ENCODE measurements at regions not wholly inside any gene's neighbourhood (a gene's known extent, or its start where the extent isn't known, plus 50 kb on each side); places are given as distances from the start of the nearest gene placed in this dataset.
A peak's percentile ranks its signal among the peaks of the same experiment; 100 is the strongest.

DNA sequence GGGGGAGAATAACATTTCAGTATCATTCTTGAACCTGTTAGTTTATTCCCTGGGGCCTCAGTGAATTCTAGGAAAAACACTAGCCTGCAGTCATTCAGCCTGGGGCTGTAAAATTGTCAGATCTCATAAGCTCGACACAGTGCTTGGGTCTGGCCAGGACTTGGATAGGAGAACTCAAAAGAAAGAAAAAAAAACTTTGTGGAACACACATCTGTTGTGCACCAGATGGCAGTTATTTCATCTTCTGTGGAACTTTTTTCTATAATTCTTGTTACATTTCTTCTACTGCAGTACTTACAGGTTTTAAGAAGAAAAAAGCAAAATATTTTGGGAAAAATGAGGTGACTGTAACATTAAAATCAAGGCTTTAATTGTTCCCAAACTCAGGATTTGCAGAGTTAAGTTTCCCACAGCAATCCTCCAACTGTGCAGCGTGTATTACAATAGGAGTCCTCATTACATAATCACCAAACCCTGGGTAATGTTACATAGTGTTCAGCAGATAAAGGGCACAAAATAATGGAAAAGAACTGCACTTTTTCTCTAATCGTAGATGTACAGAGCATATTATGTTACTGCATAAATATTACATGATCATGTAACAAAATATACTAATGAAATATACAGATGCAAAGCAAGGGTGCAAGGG is 531.1 kb upstream of the CITED2 start:
- Histone ChIP-seq H3K9me3 (ENCODE audit: low read length) (no peaks in the 10 kb centered on the region), H3K9ac (ENCODE audit: low read length) (no peak overlapping the region), H3K9me2 (ENCODE audit: insufficient read depth, low read length) (no peaks in the 10 kb centered on the region), H3K36me3 (ENCODE audit: insufficient read depth, low read length) (no peaks in the 10 kb centered on the region), H4K20me1 (ENCODE audit: insufficient read depth) (no peaks in the 10 kb centered on the region), H3K27me3 (ENCODE audit: insufficient read depth, low read depth, low read length) (no peaks in the 10 kb centered on the region), H3K4me3 (ENCODE audit: low read length) (no peak overlapping the region), H3K27ac (ENCODE audit: low read length) (no peak overlapping the region), H3K79me2 (replicated peaks; ENCODE audit: insufficient read depth, low read length) (no peaks in the 10 kb centered on the region), H3K4me2 (ENCODE audit: low read length) (no peak overlapping the region), H2AFZ (ENCODE audit: low read depth, low read length) (no peak overlapping the region), H3F3A (ENCODE audit: insufficient read depth, low read length, poor library complexity, severe bottlenecking) (no peaks in the 10 kb centered on the region)
- TF ChIP-seq MXI1 (conservative IDR thresholded peaks at IDR 0.05; ENCODE audit: poor library complexity, severe bottlenecking) (no peak), RAD21 (conservative IDR thresholded peaks at IDR 0.05) (no peak), EZH2 (IDR thresholded peaks at IDR 0.05; ENCODE audit: borderline replicate concordance, insufficient read depth, low read length, poor library complexity, severe bottlenecking) (no peak), POLR2AphosphoS5 (IDR thresholded peaks at IDR 0.05) (no peak)

DNA sequence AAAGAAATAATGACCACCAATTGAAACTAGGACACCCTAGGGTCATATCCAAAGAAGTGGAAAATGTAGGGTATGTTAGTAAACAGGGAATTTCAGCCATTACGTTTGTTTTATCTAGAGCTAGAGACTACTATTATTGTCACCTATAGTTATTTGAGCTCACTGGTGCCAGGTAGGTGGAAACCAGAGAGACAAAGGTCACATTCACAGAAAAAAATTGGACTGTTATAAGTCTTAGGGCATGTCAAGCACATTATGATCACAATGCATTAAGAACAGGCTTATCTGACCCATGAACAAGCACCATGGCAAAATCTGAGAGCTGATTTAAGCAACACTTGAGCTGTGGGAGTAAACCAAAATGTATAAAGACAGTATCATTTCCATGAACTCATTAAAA is 530.1 kb upstream of the CITED2 start:
- no peaks in the 10 kb centered on the region for H4K20me1 ChIP-seq (ENCODE audit: insufficient read depth)
- H3K9ac ChIP-seq (ENCODE audit: low read length): no peak overlapping the region
- H3K4me3 ChIP-seq (ENCODE audit: low read length): no peak overlapping the region
- no peaks in the 10 kb centered on the region for H3K36me3 ChIP-seq (ENCODE audit: insufficient read depth, low read length)
- no peaks in the 10 kb centered on the region for H3K27me3 ChIP-seq (ENCODE audit: insufficient read depth, low read depth, low read length)
- no peaks in the 10 kb centered on the region for H3K9me3 ChIP-seq (ENCODE audit: low read length)
- no peak overlapping the region for H3K4me2 ChIP-seq (ENCODE audit: low read length)
- H3F3A ChIP-seq (ENCODE audit: insufficient read depth, low read length, poor library complexity, severe bottlenecking): no peaks in the 10 kb centered on the region
- no peak overlapping the region for H2AFZ ChIP-seq (ENCODE audit: low read depth, low read length)
- H3K27ac ChIP-seq (ENCODE audit: low read length): no peak overlapping the region
- H3K9me2 ChIP-seq (ENCODE audit: insufficient read depth, low read length): no peaks in the 10 kb centered on the region
- no peaks in the 10 kb centered on the region for H3K79me2 ChIP-seq (replicated peaks; ENCODE audit: insufficient read depth, low read length)
- TF ChIP-seq RAD21 (conservative IDR thresholded peaks at IDR 0.05): no peak

DNA sequence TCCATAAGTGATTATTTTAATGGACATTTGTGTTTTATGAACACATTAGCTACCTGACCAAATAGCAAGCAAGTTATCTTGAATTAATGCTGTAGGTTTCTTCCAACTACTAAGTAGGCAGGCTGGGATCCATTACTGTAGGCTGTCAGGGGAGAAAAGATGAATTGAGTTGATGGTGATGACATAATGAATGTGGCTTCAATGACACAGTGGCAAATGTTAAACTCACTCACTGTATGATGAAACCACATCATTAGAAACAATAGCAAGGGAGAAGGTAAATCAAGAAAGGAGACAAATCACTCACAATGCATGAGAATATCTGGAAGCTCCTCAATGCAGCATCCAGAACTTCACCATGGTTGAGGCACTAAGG is 529.7 kb upstream of the CITED2 start:
- Histone ChIP-seq H2AFZ (ENCODE audit: low read depth, low read length) (no peak overlapping the region), H4K20me1 (ENCODE audit: insufficient read depth) (no peaks in the 10 kb centered on the region), H3K36me3 (ENCODE audit: insufficient read depth, low read length) (no peaks in the 10 kb centered on the region), H3K9me3 (ENCODE audit: low read length) (no peaks in the 10 kb centered on the region), H3K27me3 (ENCODE audit: insufficient read depth, low read depth, low read length) (no peaks in the 10 kb centered on the region), H3F3A (ENCODE audit: insufficient read depth, low read length, poor library complexity, severe bottlenecking) (no peaks in the 10 kb centered on the region), H3K9me2 (ENCODE audit: insufficient read depth, low read length) (no peaks in the 10 kb centered on the region), H3K4me2 (ENCODE audit: low read length) (no peak overlapping the region), H3K79me2 (replicated peaks; ENCODE audit: insufficient read depth, low read length) (no peaks in the 10 kb centered on the region), H3K9ac (ENCODE audit: low read length) (no peak overlapping the region), H3K4me3 (ENCODE audit: low read length) (no peak overlapping the region), H3K27ac (ENCODE audit: low read length) (no peak overlapping the region)
- TF ChIP-seq POLR2AphosphoS5 (IDR thresholded peaks at IDR 0.05): peak; percentile 29
- no peak for TF ChIP-seq EZH2 (IDR thresholded peaks at IDR 0.05; ENCODE audit: borderline replicate concordance, insufficient read depth, low read length, poor library complexity, severe bottlenecking)
- TF ChIP-seq TAF1 (IDR thresholded peaks at IDR 0.05; ENCODE audit: low read depth): no peak
- TF ChIP-seq RAD21 (conservative IDR thresholded peaks at IDR 0.05): no peak
- peak; percentile 62 for TF ChIP-seq EP300 (conservative IDR thresholded peaks at IDR 0.05; ENCODE audit: poor library complexity, severe bottlenecking)
- TF ChIP-seq, protein P1, sequence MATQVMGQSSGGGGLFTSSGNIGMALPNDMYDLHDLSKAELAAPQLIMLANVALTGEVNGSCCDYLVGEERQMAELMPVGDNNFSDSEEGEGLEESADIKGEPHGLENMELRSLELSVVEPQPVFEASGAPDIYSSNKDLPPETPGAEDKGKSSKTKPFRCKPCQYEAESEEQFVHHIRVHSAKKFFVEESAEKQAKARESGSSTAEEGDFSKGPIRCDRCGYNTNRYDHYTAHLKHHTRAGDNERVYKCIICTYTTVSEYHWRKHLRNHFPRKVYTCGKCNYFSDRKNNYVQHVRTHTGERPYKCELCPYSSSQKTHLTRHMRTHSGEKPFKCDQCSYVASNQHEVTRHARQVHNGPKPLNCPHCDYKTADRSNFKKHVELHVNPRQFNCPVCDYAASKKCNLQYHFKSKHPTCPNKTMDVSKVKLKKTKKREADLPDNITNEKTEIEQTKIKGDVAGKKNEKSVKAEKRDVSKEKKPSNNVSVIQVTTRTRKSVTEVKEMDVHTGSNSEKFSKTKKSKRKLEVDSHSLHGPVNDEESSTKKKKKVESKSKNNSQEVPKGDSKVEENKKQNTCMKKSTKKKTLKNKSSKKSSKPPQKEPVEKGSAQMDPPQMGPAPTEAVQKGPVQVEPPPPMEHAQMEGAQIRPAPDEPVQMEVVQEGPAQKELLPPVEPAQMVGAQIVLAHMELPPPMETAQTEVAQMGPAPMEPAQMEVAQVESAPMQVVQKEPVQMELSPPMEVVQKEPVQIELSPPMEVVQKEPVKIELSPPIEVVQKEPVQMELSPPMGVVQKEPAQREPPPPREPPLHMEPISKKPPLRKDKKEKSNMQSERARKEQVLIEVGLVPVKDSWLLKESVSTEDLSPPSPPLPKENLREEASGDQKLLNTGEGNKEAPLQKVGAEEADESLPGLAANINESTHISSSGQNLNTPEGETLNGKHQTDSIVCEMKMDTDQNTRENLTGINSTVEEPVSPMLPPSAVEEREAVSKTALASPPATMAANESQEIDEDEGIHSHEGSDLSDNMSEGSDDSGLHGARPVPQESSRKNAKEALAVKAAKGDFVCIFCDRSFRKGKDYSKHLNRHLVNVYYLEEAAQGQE (IDR thresholded peaks at IDR 0.05; ENCODE audit: borderline replicate concordance): no peak
- no peak for TF ChIP-seq SMC3 (conservative IDR thresholded peaks at IDR 0.05; ENCODE audit: poor library complexity)
- TF ChIP-seq, protein P2, sequence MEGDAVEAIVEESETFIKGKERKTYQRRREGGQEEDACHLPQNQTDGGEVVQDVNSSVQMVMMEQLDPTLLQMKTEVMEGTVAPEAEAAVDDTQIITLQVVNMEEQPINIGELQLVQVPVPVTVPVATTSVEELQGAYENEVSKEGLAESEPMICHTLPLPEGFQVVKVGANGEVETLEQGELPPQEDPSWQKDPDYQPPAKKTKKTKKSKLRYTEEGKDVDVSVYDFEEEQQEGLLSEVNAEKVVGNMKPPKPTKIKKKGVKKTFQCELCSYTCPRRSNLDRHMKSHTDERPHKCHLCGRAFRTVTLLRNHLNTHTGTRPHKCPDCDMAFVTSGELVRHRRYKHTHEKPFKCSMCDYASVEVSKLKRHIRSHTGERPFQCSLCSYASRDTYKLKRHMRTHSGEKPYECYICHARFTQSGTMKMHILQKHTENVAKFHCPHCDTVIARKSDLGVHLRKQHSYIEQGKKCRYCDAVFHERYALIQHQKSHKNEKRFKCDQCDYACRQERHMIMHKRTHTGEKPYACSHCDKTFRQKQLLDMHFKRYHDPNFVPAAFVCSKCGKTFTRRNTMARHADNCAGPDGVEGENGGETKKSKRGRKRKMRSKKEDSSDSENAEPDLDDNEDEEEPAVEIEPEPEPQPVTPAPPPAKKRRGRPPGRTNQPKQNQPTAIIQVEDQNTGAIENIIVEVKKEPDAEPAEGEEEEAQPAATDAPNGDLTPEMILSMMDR (IDR thresholded peaks at IDR 0.05; ENCODE audit: poor library complexity, severe bottlenecking): no peak
- TF ChIP-seq MXI1 (conservative IDR thresholded peaks at IDR 0.05; ENCODE audit: poor library complexity, severe bottlenecking): no peak

All from neural cell (in vitro differentiated cells).